HCEC 1CT (cell line): ENCODE measurements at regions not wholly inside any gene's neighbourhood (a gene's known extent, or its start where the extent isn't known, plus 50 kb on each side); places are given as distances from the start of the nearest gene placed in this dataset.

Source experiments
- DNase-seq: peaks from one replicate; pipeline ENCODE4 v3.0.0-alpha.2; 2017

GRCh38 chr21:16592381-16592780 lies 862.6 kb downstream of the USP25 start:
- no peak for DNase-seq

DNA sequence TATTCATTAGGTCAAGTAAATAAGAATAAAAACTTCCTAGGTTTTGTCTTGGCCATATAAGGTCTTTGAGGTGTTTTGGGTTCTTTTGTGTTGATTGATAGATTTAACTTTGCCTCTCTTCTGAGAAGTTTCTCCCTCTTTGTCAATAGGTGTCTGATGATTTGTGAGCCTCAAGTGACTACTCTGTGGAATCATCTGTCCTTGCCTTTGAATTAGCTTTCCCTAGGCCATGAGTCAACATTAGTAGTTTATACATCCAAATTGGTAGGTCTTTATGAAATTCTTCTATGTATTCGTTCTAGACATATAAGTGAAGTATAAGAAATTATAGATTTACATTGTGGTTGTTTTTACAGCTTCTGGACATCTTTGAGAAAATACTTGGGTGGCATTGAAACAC lies 864.4 kb downstream of the USP25 start:
- peak; percentile 32 for DNase-seq

GRCh38 chr21:16596369-16596768 lies 866.6 kb downstream of the USP25 start:
- DNase-seq: no peak

GRCh38 chr21:16597753-16598152 lies 868.0 kb downstream of the USP25 start:
- no peak for DNase-seq

- no peak for DNase-seq
Measured at GRCh38 chr21:16605597-16605996, 875.8 kb downstream of the USP25 start.

DNA sequence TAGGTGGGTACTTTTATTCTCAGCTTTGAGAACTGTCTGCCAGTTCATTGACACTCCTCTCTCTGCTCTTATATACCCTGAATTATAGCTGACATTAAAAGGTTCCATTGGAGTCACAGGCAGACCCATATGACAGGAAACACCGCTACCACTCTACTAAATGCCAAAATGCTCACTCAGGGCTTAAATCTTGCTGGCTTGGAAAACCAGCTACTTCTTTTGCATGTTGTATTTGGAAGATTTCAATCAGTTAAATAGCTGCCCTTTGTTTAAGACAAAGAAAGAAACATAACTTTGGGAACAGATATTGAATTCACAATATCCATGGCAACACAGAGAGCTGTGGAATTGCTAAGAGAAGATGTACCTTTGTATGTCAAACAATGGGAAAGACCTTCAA lies 876.5 kb downstream of the USP25 start:
- DNase-seq: no peak

DNA sequence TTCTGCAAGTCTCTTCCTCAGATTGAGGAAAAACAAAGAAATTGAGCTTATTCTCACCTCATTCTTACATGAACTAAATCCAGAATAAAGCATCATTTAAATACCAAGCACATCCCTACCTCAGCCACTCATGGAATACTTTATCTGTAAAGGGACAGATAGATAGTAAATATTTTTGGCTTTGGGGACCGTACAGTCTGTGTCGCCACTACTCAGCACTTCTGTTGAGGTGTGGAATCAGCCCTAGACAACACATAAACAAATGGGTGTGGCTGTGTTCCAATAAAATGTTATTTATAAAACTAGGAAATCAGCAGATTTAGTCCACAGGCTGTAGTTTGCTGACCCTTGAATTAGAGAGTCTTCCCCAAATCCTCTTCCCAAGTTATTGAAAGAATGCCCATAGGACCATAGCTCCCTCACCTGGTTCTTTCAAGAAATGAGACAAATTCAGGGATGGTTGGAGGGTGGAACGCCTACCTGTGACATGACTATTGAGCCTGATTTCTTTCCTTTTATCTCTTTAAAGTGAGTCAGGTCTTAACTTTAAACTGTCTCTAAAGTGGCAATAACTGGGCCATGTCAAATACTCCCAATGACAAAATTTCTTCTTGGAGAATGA lies 878.5 kb downstream of the USP25 start:
- DNase-seq: peak; percentile 11

DNA sequence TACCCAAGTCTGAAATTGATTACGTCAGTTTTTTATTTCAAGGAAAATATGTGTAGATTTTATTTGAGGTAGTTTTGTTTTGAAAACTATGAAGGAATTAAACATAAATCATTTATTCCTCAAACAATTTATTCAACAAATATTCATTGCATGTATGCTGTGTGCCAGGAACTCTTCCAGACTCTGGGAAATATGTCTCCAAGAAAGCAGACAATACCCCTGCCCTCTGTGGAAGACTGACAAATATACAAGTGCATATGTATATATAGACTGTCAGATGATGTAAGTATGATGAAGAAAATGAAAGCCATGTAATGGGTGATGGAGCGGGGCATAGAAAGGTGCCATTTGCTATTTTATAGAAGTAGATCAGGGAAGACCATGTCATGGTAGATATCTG lies 889.5 kb downstream of the USP25 start:
- no peak for DNase-seq

GRCh38 chr21:16620786-16621320 lies 891.1 kb downstream of the USP25 start:
- DNase-seq: no peak

DNA sequence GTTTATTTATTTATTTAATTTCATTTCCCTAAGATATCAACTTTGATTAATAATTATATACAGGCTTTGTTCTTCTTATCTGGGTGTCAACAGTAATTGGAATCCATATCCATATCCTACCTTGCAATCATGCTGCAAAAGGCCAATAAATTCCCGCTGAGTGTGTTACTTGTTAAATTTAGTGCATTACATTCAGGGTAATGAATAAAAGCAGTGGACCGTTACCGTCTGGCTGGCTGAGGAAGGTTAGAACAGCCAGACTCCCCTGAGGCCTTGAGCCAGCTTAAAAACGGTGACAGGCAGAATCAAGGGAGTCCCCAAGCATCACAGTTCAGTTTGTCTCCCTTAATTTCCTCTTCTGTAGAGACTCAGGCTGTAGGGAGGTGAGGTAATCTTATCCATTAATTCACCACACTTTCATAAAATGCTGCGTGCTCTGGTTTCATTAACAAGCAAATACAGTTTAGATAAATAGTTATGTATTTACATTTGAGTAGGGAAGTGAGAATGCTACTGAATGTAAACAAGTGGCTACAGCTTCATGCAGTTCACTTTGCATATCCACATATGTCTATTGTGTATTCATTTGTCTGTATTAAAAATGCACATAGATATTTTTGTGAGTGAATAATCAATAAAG lies 888.2 kb upstream of the CXADR start:
- no peak for DNase-seq

DNA sequence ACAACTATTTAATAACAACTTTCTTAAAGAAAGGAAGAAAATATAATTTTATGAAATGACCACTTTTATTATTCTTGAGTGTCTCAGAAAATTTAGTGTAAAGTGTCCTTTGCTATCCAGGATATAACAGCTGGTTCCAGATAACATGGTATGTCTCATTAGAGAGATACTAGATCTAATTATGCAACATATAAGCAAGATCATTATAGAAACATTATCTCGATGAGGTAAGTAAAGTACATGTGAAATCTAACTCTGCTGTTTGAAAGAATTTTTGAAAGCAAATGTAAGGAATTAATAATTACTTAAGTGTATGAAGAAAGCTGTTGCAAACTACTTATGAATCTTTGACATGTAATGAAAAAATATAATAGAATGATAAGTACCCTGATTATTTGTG lies 887.4 kb upstream of the CXADR start:
- DNase-seq: no peak

DNA sequence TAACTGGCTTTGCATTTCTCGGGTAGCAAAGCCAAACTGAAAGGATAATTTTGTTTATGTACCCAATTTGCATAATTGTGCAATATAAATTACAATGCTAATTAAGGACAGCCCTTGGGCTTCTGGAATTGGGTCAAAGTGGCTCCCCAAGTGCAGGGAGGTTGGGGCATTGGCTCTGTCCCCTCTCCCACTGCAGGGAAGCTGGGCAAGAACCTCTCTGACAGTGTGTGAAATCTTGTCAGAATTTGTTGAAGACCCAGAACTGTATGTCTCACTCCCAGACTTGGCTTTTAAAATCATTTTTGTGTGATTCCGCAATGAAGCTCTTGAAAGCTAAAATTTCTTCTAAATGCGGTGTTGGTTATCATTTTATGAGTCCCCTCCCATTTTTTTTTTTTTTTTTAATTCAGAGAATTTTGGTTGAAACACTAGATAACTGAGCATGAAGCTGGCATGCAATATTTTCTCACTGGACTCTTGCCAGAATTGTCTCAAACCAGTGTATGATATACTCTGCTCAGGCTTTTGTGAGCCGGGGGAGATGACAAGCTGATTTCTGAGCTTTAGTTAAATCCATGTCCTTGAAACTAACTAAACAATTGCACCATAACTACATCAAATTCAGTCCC lies 878.9 kb upstream of the CXADR start:
- DNase-seq: no peak

DNA sequence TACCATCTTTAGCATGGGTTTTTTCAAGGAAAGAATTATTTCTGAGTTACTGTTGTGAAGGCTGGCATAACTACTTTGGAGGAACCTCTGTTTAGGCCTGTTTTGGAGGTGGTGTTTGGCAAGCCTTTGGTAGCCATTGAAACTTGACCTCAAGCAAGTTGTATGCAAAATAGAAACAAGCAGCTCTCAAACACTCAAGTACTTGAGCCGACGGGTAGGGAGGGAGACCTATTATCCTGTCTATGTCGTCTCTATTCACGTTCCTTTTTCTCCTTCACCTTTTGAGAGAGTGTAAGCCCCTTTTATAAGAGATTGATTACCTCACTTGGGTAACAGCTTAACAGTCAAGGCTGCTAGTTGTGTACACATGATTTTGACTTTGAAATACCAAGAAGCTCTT lies 878.3 kb upstream of the CXADR start:
- no peak for DNase-seq

DNA sequence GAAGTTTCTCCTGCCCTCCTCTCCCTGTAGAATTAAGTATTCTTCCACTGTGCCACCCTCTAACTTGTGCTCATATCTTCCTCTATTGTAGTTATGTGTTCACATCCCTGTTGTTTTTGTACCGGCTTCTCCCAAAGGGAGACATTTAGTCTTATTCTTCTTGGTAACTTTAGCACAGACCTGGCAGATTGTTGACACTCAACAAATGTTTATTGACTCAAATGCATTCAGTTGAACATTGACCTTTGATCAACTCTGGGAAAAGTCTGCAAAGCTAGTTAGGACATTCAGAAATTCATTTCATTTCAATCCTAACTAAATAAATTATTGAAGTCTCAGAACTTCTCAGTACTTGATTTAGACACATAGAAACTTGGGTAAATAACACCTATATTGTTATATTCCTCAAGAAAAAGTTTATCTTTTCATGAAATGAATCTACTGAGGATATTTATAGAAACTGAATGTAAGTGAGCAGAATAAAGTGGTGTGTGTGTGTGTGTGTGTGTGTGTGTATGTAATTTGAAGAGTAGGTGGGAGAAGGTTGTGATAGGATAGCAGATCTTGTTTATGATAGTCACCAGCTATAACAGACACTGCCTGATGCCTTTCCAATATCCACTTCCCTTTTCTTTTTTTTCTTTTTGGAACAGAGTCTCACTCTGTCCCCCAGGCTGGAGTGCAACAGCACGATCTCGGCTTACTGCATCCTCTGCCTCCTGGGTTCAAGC lies 872.4 kb upstream of the CXADR start:
- DNase-seq: no peak

DNA sequence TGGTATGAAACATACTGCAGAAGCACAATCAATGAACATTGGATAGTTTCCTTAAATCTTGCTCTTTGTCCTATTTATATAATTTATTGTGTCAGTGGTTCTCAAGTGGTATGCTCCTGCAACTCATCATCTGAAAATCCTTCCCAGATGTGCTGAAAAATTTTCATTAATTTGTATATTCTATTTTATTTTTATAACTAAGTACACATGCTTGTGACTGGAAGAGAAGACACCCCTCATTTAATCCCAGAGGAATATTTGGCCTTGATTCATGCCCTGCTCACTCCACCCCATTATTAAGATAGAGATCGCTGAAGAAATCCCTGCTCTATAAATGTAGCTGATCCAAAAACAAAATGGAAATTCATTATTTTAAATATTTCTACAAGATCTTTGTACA lies 870.5 kb upstream of the CXADR start:
- no peak for DNase-seq

- DNase-seq: peak; percentile 41
Measured at GRCh38 chr21:16644685-16645084, 868.2 kb upstream of the CXADR start.

DNA sequence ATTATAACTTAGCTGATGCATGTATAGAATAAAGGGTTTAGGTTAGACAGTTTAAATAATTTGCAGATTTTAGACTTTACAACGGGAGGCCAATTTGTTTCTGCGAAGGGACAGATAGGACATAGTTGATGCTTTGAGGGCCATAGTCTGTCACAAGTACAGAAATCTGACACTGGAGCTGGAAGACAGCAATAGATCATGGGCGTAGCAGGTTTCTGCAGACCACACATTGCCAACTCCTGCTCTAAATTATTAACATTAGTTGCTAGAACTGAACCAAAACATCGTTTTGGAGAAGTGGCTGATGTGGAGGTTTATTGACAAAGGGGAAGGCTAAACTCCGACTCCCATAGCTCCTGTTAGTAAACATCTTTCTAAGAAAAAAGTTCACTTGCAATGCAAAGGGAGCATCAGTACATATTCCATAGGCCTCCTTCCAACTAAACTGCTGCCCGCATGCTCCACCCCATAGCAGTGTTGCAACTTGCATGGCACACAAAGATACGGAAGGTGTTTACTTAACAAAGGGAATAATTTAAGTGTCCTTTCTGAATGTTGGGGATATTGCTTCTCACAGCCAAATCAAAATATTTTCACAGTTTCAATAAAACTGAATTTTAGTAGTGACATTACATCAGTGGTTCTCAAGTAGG lies 862.0 kb upstream of the CXADR start:
- DNase-seq: no peak

- DNase-seq: no peak
Measured at GRCh38 chr21:16651956-16652355, 860.9 kb upstream of the CXADR start.

DNA sequence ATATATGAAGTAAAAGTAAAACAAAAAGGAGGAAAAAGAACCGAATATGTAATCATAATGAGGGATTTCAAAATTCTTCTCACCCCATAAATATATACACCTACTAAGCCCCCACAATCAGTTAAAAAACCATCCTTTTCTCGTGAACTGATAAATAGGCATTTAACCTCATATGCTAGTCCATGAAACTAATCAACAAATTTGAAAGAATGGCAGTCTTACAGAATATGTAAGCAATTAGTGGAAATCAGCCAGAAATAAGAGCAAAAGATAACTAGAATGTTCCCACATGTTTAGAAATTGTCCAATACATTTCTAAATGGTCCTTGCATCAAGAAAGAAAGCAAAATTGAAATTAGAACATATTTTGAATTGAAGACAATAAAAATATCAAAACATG lies 849.4 kb upstream of the CXADR start:
- no peak for DNase-seq

DNA sequence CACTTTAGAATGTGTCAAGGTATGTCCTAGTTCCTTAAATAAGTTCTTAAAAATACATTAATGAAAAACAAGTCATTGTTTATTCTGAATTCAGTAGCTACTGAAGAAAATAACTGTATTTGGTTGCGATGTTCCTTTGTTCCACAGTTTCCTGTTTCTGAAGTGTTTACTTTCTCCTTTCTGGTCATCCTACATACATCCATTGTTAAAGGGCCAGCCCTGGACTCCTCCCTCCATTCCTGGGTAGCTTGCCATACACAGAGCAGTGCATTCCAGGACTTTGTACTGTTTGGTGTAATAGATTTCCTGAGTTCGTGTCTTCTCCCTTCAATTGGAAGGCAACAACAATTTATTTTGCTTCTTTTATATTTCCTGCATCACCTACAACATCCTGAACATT lies 845.4 kb upstream of the CXADR start:
- no peak for DNase-seq

GRCh38 chr21:16674949-16675348 lies 837.9 kb upstream of the CXADR start:
- DNase-seq: no peak

GRCh38 chr21:16676391-16676790 lies 836.5 kb upstream of the CXADR start:
- DNase-seq: no peak
